ENCODE measurements at regions not wholly inside any gene's neighbourhood (a gene's known extent, or its start where the extent isn't known, plus 50 kb on each side); places are given as distances from the start of the nearest gene placed in this dataset.

DNA sequence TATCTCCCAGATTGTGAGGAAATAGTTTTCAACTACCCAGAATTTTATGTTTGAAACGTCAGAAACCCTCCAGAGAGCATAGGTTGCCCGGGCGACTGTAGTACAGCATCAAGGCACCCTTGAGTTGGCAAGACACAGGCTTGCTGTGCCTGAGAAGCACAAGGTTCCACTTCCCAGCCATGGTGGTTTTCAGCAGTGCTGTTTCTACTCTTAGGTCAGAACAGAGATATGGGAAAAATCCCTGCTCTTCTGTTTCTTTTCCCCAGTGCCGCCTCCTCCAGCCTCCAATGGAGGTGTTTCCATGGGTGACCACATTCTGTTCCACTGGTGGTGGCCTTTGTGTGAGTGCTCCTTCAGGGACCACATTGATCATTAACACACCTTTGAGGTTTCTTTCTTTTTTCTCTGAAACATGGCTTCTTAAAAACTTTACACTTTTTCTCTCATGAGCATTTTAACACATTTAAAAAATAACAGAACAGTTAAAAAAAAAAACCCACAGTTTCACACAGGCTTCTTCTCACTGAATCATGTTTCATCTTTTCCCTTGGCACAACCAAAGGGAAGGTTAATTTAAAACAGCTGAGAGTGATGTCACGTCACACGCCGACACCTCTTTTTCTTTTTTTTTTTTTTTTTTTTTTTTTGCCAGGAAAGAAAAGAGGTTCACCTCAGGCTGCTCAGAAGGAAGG lies 229.3 kb upstream of the HDAC4 start:
- DNase-seq (ENCODE audit: low read depth in 2 of 2), result no peak

DNA sequence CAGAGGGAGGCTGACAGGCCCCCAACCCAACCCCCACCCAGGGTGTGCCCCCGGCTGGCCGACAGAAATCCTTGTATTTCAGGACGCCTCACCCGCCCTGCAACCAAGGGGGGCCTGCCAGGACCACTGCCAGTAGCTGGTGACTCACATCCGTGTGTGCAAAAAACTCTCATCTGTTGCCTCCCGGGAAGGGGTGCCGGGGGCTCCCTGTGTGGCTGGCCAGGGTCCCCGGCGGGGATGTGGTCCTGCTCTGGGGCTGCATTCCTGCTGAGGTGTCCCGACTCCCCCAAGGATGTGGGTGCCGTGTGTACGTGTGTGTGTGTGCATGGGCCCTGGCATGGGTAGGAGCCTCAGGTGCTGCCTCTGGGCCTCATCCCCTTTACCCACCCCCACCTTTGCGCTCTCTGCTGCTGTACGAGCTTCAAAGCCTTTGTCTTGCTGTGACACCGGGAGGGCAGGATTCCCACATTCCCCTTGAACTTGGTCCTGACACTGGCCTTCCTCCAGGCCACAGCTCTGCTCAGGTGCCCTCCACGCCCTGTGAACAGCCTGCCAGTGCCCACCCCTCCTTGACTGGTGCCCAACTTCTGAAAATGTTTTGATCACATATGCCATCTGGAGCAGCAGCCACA lies 226.3 kb upstream of the HDAC4 start:
- no peak for DNase-seq (ENCODE audit: low read depth in 2 of 2)

DNA sequence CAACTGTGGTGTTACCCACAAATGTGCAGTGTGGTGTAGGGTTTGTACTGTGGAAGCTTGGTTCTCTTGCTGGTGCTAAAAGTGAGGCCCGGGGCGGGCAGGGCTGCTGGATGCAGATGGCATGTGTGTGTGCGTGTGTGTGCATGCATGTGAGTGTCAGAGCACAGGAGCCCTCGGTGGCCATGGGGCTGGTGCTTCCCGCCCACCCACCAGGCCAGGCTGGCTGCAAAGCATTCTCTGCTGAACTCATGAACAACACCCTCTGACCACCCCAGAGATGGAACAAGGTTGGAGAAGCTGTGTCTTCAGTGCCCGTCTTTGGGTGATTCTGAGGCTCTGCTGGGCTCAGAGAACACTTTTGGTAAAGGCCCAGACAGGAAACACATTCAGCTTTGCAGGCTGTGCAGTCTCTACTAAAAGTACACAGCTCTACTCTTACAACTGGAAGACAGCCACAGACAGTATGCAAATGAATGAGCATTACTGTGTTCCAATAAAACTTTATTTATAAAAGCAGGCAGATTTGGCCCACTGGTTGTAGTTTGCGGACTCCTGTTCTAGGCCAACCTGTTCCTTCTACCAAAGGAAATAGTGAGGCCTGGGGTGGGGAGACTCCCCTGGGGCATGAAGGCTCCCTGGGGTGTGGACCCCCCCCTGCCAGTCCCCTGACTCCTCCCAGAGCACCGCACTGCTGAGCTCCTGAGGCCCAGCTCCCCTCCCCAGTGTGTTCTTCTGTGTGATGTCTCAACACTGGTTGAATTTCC lies 225.3 kb upstream of the HDAC4 start:
- DNase-seq (ENCODE audit: low read depth in 2 of 2), result no peak

DNA sequence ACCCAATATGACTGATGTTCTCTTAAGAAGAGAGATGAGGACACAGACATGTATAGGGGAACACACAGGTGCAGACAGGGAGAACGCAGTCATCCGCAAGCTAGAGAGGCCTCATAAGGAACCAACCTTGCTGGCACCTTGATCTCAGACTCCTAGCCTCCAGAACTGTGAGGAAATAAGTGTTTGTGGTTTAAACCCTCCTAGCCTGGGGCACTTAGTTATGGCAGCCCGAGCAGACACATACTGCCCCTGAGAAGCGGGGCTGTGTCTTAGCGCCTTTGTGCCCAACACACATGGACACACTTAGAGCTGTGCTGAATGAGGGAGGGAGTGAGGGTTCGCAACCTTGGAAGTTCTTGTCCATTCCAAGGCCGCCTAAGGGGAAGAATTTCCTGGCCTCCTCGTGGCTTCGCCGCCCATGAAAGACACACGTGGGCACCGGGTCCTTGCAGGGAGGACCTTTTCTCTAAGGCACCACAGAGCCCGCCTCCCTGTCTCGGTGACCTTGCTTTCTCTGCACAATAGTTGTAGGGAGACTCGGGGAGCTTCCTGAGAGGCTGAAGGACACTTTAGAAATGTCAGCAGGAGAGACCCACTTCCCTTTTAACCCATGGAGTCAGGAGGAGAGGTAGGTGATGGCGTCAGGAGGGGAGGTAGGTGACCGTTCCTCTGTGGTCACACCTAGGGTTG lies 224.5 kb upstream of the HDAC4 start:
- no peak for DNase-seq (ENCODE audit: low read depth in 2 of 2)

DNA sequence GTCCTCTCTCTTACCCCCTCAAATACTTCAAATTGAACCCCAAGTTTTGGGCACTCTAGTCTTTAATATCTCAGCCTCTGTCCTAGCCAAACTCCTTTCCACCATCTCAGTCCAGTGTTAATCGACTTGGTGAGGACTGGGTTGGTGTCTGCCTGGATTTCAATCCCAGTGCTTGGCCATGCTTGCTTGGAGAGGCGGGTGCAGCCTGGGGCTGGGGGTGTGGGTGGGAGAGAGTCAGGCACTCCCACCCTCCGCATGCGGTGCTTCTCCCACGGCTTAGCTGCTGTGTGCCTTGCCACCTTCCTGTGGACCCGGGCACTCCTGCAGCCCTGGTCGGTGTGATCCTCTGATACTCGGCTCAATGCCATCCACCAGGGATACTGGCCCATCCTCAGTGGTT lies 220.8 kb upstream of the HDAC4 start:
- DNase-seq (ENCODE audit: low read depth in 2 of 2), result no peak

DNA sequence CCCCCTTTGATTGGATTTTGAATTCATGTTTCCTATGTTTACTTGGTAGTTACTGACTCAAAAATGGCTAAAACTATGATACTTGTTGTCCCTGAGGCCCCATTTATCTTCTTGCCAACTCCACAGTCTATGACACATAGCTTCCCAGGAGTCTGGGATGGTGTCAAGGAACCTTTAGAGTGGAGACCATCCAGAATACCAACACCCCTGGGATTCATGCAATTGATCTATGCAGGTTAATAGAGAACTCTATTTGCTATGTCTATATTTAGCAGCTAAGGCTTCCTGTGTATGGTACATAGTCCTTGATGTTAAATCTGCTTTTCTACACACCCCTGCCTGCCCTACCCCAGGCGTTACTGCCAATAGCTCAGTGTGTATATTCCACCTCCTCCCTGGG lies 218.5 kb upstream of the HDAC4 start:
- DNase-seq (ENCODE audit: low read depth in 2 of 2), result no peak

DNA sequence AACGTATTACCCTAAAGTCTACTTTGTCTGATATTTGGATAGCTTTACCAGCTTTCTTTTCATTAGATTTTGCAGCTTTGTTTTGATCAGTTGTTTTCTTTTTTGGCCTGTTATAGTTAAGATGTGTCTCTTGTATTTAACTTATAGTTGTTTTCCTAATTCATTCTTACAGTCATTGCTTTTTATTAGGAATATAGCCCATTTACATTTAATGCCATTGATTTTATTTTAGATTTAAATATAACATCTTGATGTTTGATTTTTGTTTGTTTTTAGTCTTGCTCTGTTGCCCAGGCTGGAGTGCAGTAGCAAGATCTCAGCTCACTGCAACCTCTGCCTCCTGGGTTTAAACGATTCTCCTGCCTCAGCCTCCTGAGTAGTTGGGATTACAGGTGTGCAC lies 215.9 kb upstream of the HDAC4 start:
- no peak for DNase-seq (ENCODE audit: low read depth in 2 of 2)

DNA sequence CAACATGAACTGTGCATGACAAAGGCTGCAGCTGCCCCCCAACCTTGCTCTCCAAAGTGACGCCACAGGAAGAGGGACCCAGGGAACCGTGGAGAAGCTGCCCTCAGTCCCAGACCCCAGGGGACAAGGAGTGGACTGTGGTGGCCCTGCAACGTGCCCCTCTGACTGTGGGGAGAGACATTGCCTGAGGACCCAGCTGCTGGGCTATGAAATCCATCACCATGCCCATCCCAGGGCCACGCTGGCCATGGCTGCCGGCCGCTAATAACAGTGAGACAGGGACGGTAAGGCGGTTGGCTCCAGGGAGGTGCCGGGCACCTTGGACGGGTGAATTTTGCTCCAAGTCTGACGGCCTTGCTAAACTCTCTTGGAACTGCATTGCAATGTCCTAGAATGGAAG lies 211.3 kb upstream of the HDAC4 start:
- no peak for DNase-seq (ENCODE audit: low read depth in 2 of 2)

DNA sequence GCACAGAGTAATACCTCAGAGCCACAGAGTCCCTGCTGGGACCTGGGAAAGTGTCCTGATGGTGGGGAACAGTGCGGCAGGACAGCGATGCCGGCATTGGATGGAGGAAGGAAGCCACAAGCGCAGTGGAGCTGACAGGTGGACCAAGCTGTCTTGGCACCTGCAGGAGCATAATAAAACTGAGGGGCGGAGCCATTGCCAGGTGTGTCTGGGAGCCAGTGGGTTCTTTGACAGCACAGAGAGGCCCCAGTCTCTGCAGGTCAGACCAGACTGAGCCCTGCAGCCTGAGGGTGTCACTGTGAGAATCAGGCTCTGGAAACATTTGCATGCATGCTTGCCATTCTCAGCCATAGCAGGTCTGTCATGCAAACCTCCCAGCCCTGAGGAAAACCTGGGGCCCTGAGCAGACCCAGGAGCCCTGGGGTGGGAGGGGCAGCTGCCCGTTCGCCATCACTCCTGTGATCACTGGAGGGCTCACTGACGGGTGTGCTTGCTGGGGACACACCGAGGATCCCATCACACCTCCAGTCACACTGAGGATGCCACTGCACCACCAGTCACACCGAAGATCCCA lies 210.5 kb upstream of the HDAC4 start:
- no peak for DNase-seq (ENCODE audit: low read depth in 2 of 2)

DNA sequence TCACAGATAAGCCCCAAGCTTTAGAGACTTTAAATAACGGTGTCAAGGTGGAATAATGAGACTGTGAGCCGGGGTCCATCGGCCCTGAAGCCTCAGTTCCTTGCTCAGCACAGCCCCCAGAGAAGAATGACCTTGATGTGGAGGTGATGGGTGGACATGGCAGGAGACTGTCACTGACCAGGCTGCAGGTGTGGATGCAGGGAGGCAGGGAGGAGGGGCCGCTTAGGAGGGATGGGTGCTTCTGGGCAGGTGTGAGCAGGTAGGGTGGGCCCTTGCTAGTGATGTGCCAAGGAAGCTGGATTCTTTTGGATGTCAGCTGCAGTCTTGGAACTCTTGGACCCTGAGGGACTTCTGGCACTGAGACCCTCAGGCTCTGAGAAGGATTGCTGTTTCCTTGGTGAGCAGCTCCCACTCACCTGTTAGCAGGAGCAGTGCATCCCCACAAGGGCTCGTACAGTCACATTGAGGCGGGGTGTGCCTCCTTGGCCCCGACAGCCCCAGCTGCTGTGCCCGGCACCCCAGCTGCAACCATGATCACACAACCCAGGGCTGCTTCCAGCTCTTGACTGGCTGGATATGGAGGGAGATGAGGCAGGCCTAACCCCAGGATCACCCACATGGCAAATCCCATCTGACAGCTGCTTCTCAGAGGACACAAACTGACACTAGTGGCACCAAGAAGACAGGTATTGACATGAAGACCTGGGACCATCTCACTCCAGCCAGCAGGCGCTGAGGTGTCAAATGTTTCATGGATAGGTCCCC lies 209.8 kb upstream of the HDAC4 start:
- no peak for DNase-seq (ENCODE audit: low read depth in 2 of 2)

DNA sequence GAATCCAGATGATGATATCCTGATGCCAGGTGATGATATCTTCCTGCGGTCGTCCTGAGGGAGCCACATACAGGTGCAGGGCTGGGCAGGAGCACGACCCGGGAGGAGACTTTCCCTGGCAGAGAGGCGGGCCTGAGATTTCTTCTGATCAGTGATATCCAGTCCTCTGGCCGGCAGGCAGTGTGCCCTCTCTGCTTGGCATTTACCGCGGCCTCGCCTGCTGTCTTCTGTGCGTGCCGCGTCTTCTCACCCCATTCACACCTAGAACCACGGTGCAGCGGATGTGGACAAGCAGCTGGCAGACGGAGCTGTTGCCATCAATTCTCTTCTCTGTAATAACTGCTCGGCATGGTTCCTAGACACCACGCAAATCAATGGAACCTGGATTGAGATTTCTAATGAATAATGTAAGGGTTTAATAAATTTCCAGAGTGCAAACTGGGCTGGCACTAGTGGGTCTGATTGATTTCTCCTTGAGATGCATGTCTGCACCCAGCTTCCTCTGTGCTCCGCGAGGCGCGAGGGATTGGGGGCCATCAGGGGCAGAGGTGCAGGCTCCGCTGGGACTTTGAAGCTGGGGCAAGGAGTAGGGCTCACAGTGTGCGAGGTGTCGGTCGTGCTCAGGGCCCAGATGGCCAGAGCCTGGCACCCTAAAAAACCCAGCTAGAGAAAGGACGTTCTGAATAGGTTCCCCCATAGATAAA lies 208.9 kb upstream of the HDAC4 start:
- DNase-seq (ENCODE audit: low read depth in 2 of 2), result no peak

DNA sequence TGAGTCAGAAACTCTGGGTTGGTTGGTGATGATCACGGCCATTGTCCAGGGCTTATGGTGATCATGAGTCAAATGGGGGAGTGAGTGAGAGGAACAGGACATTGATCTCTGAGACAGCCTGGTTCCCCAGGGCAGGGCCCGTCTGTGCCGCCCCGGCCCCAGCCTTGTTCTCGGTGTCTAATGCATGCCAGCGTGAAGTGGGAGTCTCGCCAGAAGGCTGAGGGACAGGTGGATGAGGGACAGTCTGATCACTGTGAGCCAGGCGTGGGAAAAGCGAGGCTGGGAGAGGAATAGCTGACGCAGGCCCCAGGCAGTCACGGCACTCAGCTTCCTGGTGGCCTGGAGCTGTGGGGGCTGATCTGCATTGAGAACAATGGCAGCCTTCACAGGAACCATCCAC lies 208.3 kb upstream of the HDAC4 start:
- DNase-seq (ENCODE audit: low read depth in 2 of 2), result no peak

DNA sequence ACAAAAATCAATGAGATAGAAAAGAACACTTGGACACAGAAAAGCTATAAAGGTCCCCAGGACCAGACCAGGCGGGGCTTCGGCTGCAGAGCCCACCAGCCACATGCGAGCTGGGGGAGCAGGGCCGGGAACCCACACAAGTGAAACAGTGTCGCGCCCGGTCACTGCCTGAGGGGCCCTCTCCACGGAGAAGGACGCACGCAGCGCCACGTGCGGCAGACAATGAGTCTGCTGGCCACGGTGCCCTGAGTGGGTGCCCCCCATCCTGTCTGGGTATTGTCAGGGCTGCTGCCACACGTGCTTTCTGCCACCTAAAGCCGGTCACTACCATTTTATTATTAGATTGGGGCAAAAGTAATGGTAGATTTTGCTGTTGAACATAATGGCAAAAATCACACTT lies 207.9 kb upstream of the HDAC4 start:
- no peak for DNase-seq (ENCODE audit: low read depth in 2 of 2)

DNA sequence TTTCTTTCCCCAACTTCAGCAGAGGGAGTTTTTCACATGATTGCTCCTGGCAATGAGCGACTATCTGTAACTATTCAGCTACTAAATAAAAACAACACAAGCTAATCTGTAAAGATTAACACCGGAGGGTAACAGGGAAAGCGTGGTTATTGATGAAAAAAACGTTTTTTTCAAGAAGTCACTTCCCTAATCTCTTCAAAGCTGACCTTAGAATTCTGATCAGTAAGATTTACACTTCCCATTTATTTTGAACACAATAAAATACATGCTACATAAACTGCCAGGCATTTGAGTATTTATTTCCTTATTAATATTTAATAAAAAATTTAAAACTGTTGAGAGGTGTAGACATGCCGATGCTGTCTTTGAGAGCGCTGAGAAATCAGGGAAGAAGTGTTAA lies 207.4 kb upstream of the HDAC4 start:
- DNase-seq (ENCODE audit: low read depth in 2 of 2), result no peak

DNA sequence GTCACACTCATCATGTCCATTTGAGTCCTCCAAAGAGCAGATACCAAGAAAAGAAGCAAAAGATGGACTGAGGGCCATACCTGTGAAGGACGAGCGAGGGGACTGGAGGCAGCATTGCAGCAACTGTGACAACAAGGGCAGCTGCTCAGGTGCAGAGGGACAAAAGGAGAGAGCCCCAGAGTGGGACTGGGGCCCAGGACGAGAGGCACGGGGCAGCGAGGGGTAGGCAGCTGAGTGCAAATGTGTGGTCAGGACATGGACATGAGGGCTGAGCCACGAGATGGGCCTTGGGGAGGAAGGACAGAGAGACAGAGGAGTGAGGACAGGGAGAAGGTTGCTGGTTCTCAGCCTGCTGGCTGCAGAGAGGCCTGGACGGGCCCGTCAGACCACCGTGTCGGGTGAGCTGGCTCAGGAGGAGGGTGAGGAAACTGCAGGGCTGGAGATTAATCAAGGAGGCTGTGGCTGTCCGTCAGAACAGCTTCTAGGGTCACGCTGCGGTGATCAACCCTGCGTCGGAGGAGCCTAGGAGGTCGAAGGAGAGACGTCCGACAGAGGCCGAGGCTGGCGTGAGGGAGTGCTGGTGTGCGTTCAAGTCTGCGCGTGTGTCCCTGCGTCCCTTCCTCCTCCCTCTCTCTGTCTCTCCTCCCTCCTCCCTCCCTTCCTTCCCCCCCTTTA lies 206.8 kb upstream of the HDAC4 start:
- DNase-seq (ENCODE audit: low read depth in 2 of 2), result no peak

DNA sequence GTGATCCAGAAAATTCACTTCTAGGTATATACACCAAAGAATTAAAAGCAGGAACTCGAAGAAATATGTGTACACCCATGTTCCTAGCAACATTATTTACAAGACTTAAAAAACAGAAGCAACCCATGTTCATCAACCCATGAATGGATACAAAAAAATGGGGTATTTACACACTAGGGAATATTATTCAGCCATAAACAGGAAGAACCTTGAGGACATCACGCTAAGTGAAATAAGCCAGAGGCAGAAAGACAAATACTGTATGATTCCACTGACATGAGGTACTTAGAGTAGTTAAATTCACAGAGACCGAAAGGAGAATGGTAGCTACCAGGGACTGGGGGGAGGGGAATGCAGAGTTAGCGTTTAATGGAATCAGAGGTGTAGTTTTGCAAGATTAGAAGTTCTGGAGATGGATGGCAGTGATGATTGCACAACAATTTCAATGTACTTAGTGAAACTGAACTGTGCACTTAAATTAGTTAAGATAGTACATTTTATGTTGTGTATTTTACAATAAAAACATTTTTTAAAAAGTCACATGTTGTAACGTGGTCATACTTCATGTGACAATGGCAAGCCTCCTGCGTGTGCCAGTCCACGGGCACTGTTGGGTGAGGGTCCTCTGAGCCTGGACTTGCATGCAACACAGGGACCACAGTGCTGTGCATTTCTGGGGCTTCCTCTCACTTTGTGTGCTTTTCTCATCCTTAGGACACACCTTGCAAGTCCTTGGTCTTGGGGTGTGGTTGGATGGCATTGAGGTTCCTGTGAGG lies 206.1 kb upstream of the HDAC4 start:
- DNase-seq (ENCODE audit: low read depth in 2 of 2), result no peak

DNA sequence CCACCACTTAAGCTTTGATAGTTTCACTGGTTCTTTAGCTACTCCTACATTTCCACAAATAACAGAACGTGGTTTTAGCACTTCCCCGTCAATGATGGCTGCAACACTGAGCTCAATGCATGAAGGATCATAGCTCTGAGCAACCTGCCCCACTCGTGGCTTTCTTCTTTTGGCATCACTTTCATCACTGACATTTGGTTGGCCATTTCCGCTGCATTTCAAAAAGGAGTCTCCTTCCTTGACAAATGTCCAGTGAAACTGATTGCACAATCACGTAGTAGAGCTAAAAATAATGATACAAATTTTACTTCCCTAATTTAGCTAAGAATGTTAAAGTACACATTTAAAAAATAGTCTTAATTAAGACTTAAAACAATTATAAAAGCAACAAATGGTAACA lies 205.2 kb upstream of the HDAC4 start:
- no peak for DNase-seq (ENCODE audit: low read depth in 2 of 2)

DNA sequence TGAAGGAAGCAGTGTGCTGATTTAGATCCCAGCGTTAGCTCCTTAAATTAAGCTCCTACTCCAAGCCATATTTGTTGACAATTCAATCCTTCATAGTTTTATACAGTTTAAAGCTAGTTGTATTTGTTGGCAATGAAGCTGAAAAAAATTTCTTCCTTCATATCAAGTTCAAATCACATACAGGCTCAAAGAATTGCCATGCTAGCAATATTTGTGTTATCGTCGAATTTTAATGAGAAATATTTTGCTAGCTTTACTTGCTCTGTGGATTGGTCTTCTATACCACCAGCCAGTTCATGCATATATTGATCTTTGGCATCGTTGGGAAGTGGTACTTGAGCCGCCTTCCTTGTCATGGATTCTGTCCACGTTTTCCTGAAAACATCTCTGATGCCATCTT lies 204.6 kb upstream of the HDAC4 start:
- no peak for DNase-seq (ENCODE audit: low read depth in 2 of 2)

DNA sequence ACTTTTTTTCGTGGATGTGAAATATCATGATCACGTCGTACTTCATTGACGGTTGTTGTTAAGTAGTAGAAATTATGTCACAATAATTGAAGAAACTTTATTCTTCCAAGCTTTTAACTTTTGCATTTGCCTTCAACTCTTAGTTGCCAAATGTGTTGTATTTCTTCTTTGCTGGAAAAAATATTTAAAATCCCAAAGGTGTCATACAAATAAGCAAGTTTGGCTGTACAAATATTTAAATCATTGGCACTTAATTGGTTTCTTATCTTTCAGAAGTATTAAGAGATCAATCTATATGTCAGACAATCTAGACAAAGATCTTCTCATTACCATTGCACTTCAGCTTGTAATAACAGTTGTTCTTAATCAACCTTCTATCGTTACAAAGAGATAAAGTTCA lies 204.0 kb upstream of the HDAC4 start:
- no peak for DNase-seq (ENCODE audit: low read depth in 2 of 2)
